Hematopoietic multipotent progenitor cell treated with erythropoietin and hydrocortisone succinate and interleukin-3 and kit ligand, for 4 days (in vitro differentiated cells): ENCODE measurements at regions not wholly inside any gene's neighbourhood (a gene's known extent, or its start where the extent isn't known, plus 50 kb on each side); places are given as distances from the start of the nearest gene placed in this dataset.
"Not testable (repeated sequence)": the region's sequence is repeated elsewhere in the genome, so short reads cannot be mapped to it uniquely, and the experiment has no call there.

Experiments
- DNase-seq: peaks from one replicate; pipeline ENCODE4 v3.0.0-alpha.2; 2015

- no peak for DNase-seq
These were observed 177.1 kb upstream of the SEMA6A start for GRCh38 chr5:116751684-116752083.

GRCh38 chr5:116750631-116751580 lies 176.3 kb upstream of the SEMA6A start:
- DNase-seq = no peak

GRCh38 chr5:116747881-116748280 lies 173.3 kb upstream of the SEMA6A start:
- DNase-seq = no peak

GRCh38 chr5:116746668-116747067 lies 172.0 kb upstream of the SEMA6A start:
- no peak for DNase-seq

GRCh38 chr5:116740771-116741170 lies 166.1 kb upstream of the SEMA6A start:
- no peak for DNase-seq

GRCh38 chr5:116739571-116739970 lies 164.9 kb upstream of the SEMA6A start:
- DNase-seq = no peak

- DNase-seq = no peak
These were observed 164.1 kb upstream of the SEMA6A start for GRCh38 chr5:116738615-116739261.

GRCh38 chr5:116738239-116738614 lies 163.6 kb upstream of the SEMA6A start:
- no peak for DNase-seq

GRCh38 chr5:116736671-116737070 lies 162.0 kb upstream of the SEMA6A start:
- DNase-seq = no peak

GRCh38 chr5:116733991-116734975 lies 159.7 kb upstream of the SEMA6A start:
- no peak for DNase-seq

GRCh38 chr5:116732591-116732990 lies 158.0 kb upstream of the SEMA6A start:
- no peak for DNase-seq

GRCh38 chr5:116731432-116731831 lies 156.8 kb upstream of the SEMA6A start:
- no peak for DNase-seq

GRCh38 chr5:116730706-116731105 lies 156.1 kb upstream of the SEMA6A start:
- no peak for DNase-seq

GRCh38 chr5:116730185-116730584 lies 155.6 kb upstream of the SEMA6A start:
- no peak for DNase-seq

GRCh38 chr5:116727248-116727647 lies 152.6 kb upstream of the SEMA6A start:
- DNase-seq = no peak

- not testable (repeated sequence) for DNase-seq
These were observed 151.6 kb upstream of the SEMA6A start for GRCh38 chr5:116726180-116726579.

GRCh38 chr5:116724971-116725370 lies 150.3 kb upstream of the SEMA6A start:
- DNase-seq = no peak

- no peak for DNase-seq
These were observed 148.0 kb upstream of the SEMA6A start for GRCh38 chr5:116722651-116723050.

- DNase-seq = peak; percentile 56
These were observed 144.5 kb upstream of the SEMA6A start for GRCh38 chr5:116719106-116719505.

GRCh38 chr5:116718317-116718716 lies 143.7 kb upstream of the SEMA6A start:
- no peak for DNase-seq

GRCh38 chr5:116709082-116709481 lies 134.5 kb upstream of the SEMA6A start:
- DNase-seq = no peak

GRCh38 chr5:116705121-116705519 lies 130.5 kb upstream of the SEMA6A start:
- DNase-seq = not testable (repeated sequence)

GRCh38 chr5:116703941-116704340 lies 129.3 kb upstream of the SEMA6A start:
- DNase-seq = no peak
